Choroid plexus epithelial cell (primary cell): ENCODE measurements at regions not wholly inside any gene's neighbourhood (a gene's known extent, or its start where the extent isn't known, plus 50 kb on each side); places are given as distances from the start of the nearest gene placed in this dataset.

ENCODE experiments used
- DNase-seq: peaks from one replicate; pipeline ENCODE4 v3.0.0-alpha.2; 2010; ENCODE audit warnings: low read depth
- H3K4me3 ChIP-seq: 2 replicates; pipeline ENCODE4 v1.5.1; 2011; ENCODE audit warnings: low read depth, mild to moderate bottlenecking, control low read depth, low read length, moderate library complexity
- CTCF ChIP-seq: conservative IDR thresholded peaks from 2 replicates; pipeline ENCODE4 v1.5.1; 2011; ENCODE audit warnings: low read depth, mild to moderate bottlenecking, control low read depth, inconsistent platforms, low read length, moderate library complexity

DNA sequence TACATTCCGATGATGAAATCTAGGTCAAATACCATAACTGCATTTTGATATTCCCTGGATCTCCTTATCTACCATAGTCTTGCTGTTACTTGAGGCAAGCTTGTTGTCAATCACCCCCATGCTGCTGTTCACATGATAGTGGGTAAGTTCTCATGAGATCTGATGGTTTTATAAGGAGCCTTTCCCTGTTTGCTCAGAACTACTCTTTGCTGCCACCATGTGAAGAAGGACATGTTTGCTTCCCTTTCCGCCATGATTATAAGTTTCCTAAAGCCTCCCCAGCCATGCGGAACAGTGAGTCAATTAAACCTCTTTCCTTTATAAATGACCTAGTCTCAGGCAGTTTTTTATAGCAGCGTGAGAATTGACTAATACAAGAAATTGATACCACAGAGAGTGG lies 432.0 kb downstream of the GLUD2 start:
- peak; percentile 22 for TF ChIP-seq CTCF
- no peak overlapping the region for H3K4me3 ChIP-seq
- peak; percentile 36 for DNase-seq

DNA sequence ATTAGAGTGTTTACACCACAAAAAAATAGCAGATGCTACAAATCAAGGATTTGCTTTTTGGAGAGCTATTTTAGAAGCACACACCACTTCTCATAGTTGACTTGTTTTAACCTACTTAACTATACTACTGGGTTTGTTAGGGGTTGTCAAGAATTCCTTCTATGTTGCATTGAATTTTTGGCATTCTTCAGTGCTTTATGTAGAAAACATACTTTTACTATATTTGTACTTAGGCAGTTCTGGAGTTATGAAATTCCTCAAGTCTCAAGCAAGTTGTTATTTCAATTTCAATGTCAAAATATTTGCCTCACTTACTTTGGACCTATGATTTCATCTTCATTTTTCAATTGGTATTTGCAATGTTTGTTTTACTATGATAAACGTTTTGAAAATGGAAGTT lies 449.6 kb downstream of the GLUD2 start:
- TF ChIP-seq CTCF: no peak
- no peak overlapping the region for H3K4me3 ChIP-seq
- peak; percentile 60 for DNase-seq

GRCh38 chrX:121504153-121504552 lies 456.7 kb downstream of the GLUD2 start:
- TF ChIP-seq CTCF: no peak
- no peak for DNase-seq
- no peak overlapping the region for H3K4me3 ChIP-seq

DNA sequence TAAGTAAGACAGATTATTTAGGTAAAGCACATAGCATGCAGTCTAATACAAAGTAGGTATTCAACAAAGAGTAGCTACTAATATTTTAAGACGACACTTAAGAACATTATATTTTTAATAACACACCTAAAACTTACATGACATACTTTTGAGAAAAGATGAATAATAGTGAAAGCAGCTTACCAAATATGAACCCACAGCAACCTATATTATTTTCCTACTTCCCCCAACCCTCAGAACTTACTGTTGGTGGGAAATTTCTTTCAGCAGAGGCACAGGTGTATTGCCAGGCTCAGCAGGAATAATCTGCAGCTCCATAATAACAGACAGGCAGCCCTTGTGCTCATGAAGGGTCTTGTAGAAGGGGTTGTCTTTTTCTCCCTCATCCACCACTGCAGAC lies 498.9 kb downstream of the GLUD2 start:
- DNase-seq: no peak
- no peak overlapping the region for H3K4me3 ChIP-seq
- TF ChIP-seq CTCF: no peak

- no peak for TF ChIP-seq CTCF
- no peak overlapping the region for H3K4me3 ChIP-seq
- DNase-seq: no peak
Observed at GRCh38 chrX:121558886-121559285, 511.5 kb downstream of the GLUD2 start.

DNA sequence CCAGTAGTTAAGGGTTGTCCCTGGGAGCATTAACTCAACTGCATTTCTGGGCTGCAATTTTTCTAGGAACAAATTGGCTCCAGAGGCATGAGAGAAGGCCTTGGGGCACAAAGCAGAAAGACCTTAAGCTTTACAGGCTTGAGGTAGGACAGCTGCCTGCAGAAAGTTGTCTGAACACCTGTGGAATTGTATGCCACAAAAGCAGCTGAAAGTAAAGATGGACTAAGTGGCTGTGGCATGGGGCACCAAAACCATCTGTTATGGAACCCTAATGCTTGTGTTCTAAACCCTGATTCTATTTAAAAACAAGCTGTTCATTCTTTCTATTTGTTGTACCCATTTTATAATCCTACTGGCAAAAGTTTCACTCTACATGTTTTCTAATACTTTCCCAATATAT lies 515.2 kb downstream of the GLUD2 start:
- no peak for DNase-seq
- H3K4me3 ChIP-seq: no peak overlapping the region
- no peak for TF ChIP-seq CTCF

GRCh38 chrX:121569609-121570008 lies 522.2 kb downstream of the GLUD2 start:
- H3K4me3 ChIP-seq: no peak overlapping the region
- DNase-seq: no peak
- TF ChIP-seq CTCF: no peak
